ENCODE measurements at regions not wholly inside any gene's neighbourhood (a gene's known extent, or its start where the extent isn't known, plus 50 kb on each side); places are given as distances from the start of the nearest gene placed in this dataset.
"Not testable (repeated sequence)": the region's sequence is repeated elsewhere in the genome, so short reads cannot be mapped to it uniquely, and the experiment has no call there.

- DNase-seq (ENCODE audit: low read depth, low spot score) = peak; percentile 37
Measured at GRCh38 chr4:19063662-19064061, 1042.1 kb upstream of the LCORL start.

- DNase-seq (ENCODE audit: low read depth, low spot score) = no peak
Measured at GRCh38 chr4:19054916-19055315, 1033.4 kb upstream of the LCORL start.

- DNase-seq (ENCODE audit: low read depth, low spot score) = peak; percentile 85
Measured at GRCh38 chr4:19051831-19052230, 1030.3 kb upstream of the LCORL start.

GRCh38 chr4:19047279-19047880, 1025.8 kb upstream of the LCORL start:
- no peak for DNase-seq (ENCODE audit: low read depth, low spot score)

GRCh38 chr4:19039816-19040215, 1018.3 kb upstream of the LCORL start:
- DNase-seq (ENCODE audit: low read depth, low spot score) = no peak

DNA sequence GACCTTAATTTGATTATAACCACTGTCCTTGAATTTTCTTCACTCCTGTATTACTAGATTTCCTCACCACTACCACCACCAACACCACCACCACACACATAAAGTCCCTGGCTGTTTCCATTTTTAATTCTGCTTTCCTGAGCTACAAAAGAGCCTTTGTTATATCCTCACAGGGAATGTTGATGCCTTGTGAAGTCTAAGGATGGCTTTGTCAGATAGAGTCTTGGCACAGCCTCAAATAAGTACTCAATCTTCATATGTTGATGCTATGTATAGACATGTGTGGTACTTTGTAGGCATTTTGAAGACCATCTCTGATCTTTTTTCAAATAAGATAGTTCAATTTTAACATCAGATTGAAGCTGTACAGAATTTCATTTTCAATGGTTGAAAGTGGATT, 1016.7 kb upstream of the LCORL start:
- no peak for DNase-seq (ENCODE audit: low read depth, low spot score)

DNA sequence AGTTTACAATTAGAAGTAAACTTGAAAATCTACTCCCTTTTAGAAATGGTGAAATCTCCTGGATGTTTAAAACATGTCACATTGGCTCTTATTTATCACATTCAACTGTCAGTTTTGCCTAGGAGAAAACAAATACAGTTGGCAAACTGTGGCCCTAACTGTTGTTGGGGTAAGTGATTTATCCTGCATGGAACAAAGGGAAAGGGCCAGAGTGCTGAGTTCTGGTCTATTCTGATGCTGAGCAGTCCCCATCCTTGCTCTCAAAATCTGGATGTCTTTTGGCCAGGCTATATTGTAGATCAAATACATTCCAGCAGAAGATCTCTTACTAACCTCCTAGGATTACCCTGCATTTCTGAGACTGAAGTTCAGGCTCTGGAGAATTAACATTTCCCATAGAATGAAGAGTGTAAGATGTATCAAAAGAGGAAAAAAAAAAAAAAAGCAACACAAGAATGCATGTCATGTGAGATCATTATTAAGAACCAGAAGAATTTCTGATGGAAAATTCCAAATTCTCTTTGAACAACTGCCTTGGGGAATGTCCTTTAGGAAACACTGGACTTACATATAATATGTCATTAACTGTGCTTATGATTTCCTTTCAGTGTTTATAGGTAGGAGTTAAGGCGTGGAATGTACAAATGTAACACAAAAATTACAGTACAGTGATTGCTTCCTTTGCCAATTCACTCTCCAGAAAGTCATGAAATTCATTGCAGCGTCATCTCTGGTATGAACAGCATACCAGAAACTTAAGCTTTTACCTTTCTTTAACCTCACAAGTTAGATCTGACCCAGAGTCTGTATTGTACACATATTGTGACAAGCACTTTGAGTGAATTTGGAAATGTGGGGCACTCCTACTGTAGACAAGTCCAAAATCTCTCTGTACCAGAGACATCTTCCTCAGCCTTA, 1012.5 kb upstream of the LCORL start:
- DNase-seq (ENCODE audit: low read depth, low spot score) = peak; percentile 23

DNA sequence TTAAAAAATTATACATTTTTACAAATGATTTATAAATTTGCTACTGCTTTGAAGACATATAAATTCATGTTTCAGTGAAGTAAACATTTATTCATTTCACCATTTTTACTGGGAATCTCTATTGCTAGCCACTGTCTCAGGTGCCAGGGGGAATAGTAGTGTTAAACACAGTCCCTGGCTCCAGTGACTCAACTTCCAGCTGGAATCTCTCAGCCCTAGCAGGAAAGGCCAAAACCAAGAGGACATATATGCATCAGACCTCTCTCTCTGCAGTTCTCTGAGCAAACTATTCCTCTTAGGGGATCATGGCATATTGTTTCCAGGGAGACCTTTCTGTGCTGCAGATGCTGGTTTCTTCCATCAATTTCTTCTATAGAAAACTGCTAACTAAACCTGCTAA, 1009.0 kb upstream of the LCORL start:
- no peak for DNase-seq (ENCODE audit: low read depth, low spot score)

DNA sequence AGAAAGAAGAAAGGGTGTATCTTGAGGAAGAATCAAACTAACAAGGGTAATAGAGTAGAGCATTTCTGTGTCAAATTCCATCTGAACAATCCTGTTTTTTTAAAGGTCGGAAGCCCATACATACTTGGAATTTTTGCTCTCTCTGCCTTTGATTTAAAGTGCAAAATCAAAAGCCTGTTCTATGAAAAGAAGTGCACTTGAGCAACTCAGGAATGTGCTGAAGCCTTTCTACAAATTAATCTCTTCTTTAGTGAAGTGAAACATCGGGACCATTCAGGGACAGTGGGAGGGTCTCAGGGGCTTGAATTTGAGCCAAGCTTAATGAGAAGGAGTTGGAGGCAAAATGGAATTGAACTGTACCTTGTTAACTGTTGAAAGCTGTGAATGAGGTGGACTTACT, 1008.5 kb upstream of the LCORL start:
- DNase-seq (ENCODE audit: low read depth, low spot score) = no peak

- no peak for DNase-seq (ENCODE audit: low read depth, low spot score)
Measured at GRCh38 chr4:19026281-19026680, 1004.7 kb upstream of the LCORL start.

DNA sequence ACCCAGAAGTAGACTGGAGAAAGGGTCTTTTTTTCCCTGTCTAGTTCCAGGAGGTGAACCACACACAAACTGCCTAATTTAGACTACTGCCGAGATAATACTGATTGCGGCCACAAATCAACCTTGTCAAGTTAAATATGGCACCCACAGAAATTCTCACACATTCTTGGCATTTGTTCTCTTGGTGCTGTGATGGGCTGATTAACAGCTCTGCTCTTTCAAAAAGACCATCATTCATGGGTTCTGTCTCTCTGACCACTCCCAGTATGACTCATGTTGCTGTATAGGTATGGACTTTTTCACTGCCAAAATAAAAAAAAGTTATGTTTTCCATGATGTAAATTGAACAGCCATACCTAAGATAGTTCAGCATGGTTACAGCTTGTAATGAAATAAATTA, 1003.5 kb upstream of the LCORL start:
- DNase-seq (ENCODE audit: low read depth, low spot score) = peak; percentile 20

DNA sequence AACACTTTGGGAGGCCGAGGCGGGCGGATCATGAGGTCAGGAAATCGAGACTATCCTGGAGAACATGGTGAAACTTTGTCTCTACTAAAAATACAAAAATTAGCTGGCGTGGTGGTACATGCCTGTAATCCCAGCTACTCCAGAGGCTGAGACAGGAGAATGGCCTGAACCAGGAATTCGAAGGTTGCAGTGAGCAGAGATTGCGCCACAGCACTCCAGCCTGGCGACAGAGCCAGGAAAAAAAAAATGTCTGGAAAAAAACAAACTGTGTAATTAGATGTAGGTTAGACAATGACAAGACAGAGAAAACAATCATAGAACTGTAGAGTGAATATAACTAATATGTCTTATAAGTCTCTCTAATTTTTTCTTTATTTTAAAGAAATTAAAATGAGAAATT, 1002.5 kb upstream of the LCORL start:
- DNase-seq (ENCODE audit: low read depth, low spot score) = no peak

- no peak for DNase-seq (ENCODE audit: low read depth, low spot score)
Measured at GRCh38 chr4:19021617-19022016, 1000.1 kb upstream of the LCORL start.

- DNase-seq (ENCODE audit: low read depth, low spot score) = not testable (repeated sequence)
Measured at GRCh38 chr4:19016550-19016949, 995.0 kb upstream of the LCORL start.

DNA sequence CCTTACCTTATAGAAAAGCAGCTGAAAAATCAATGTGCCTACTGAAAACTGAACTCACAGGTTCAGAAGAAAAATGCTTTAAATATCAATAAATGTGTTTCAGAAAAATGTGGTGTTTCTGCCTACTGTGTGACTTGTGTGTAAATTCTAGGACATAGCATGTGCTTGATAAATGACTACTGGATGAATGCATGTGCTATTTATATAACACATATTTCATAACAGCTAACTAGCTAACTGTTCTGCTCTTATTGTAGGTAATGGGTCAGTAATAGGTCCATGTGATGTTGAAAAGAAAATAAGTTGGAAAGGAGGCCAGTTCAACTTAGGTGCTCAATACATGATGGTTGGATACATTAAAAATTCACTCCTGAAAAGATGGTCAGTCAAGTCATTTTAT, 993.0 kb upstream of the LCORL start:
- DNase-seq (ENCODE audit: low read depth, low spot score) = no peak

DNA sequence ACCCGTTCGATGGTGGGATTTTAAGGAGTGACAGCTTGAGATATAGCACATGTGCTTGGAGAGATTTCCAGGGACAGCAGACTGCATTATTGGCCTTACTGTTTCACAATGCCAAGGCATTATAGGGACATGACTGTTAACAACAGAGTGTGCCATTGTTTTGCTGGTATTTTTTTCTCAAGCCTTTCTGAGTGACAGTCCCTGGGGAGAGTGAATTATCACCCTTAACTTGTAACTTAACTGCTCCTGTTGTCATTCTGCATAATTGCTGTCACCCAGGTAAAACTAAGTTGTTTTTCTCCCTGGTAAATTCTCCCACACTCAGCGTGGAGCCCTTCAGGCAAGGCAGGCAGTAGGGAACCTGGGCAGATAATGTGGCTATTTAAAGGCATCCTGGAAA, 989.2 kb upstream of the LCORL start:
- DNase-seq (ENCODE audit: low read depth, low spot score) = peak; percentile 78

GRCh38 chr4:19009881-19010280, 988.3 kb upstream of the LCORL start:
- DNase-seq (ENCODE audit: low read depth, low spot score) = peak; percentile 42

DNA sequence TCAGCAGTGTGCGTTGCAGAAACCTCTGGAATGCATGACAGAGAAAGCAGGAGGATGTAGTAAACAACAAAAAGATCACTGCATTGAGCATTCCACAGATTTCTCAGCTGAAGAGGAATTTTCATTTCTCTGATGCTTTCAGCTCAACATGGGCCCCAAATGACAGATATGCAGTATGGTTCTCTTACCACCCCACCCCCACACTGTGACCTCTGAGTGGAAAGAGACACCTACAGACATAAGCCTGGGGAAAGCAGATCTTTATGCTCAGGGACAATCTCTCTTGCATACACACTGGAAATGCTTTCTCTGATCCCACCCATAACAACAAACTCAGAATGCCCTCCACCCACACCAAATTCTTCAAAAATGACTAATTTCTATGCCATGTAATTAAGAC, 983.7 kb upstream of the LCORL start:
- peak; percentile 25 for DNase-seq (ENCODE audit: low read depth, low spot score)

DNA sequence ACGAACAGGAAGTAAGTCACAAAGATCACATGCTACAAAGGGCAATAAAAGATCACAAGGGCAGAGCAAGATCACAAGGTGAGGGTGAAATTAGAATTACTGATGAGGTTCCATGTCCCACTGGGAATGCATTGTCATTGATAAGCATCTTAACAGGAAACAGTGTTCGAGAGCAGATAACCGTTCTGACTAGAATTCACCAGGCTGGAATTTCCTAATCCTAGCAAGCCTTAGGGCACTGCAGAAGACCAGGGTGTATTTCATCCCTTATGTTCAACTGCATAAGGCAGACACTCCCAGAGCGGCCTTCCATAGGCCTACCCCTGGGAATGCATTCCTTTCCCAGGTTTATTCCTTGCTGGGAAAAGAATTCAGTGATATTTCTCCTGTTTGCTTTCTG, 980.6 kb upstream of the LCORL start:
- DNase-seq (ENCODE audit: low read depth, low spot score) = peak; percentile 45

- DNase-seq (ENCODE audit: low read depth, low spot score) = no peak
Measured at GRCh38 chr4:18999595-18999994, 978.0 kb upstream of the LCORL start.

DNA sequence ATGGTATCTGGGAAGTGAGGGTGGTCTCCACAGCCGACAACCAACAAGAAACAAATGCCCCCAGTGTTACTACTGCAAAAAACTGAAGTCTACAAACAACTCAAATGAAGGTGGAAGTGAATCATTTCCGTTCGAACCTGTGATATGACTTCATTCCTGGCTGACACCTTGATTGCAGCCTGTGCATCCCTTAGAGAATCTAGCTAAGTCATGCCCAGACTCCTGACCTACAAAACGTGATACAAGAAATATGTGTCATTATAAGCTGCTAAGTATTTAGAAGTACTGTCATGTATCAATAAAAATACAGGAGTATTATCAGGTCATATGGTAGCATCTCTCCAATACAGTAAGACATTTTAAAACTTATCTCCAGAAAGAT, 959.7 kb upstream of the LCORL start:
- DNase-seq (ENCODE audit: low read depth, low spot score) = no peak

- no peak for DNase-seq (ENCODE audit: low read depth, low spot score)
Measured at GRCh38 chr4:18980516-18981233, 959.1 kb upstream of the LCORL start.

DNA sequence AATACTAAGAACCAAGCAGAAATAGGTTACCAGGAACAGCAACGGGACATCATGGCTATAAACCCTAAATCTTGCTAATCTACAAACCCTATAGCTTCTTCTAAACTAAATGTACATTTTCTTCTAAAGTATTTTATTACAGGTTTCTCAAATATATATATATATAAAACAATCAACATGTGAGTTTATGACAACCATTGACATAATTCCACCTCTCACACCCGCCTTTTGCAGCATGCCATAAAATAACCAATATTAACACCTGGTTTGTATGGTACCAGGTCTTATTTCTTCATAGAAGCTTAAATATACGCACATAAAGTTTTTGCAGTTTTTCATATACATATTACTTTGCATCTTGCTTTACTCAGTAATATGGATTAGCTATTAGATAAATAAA, 955.3 kb upstream of the LCORL start:
- no peak for DNase-seq (ENCODE audit: low read depth, low spot score)
